Chondrocyte (in vitro differentiated cells): ENCODE measurements at regions not wholly inside any gene's neighbourhood (a gene's known extent, or its start where the extent isn't known, plus 50 kb on each side); places are given as distances from the start of the nearest gene placed in this dataset.

Experiments
- DNase-seq: peaks from one replicate; pipeline ENCODE4 v3.0.0; 2021; ENCODE audit warnings: mixed read lengths, low spot score
- H3K27ac Mint-ChIP-seq: one replicate; pipeline ENCODE4 v1.8.0; 2021; ENCODE audit warnings: mild to moderate bottlenecking, moderate library complexity, mixed read lengths; ENCODE audit not compliant: unreplicated experiment
- H3K27me3 Mint-ChIP-seq: 2 replicates; pipeline ENCODE4 v1.8.0; 2021; ENCODE audit warnings: low read depth, mixed read lengths
- H3K36me3 Mint-ChIP-seq: 2 replicates; pipeline ENCODE4 v1.8.0; 2021; ENCODE audit warnings: low read depth, mixed read lengths
- H3K4me1 Mint-ChIP-seq: 2 replicates; pipeline ENCODE4 v1.8.0; 2021; ENCODE audit warnings: low read depth, mild to moderate bottlenecking, mixed read lengths
- H3K4me3 Mint-ChIP-seq: one replicate; pipeline ENCODE4 v1.8.0; 2021; ENCODE audit warnings: mild to moderate bottlenecking, moderate library complexity, mixed read lengths; ENCODE audit not compliant: unreplicated experiment
- H3K9me3 Mint-ChIP-seq: 2 replicates; pipeline ENCODE4 v1.8.0; 2021; ENCODE audit warnings: low read depth, mixed read lengths
- CTCF ChIP-seq: fragments of 200-600 bp; sonication (generic); IDR thresholded peaks from 2 replicates; pipeline ENCODE4 v1.5.0; 2021; ENCODE audit warnings: antibody characterized with exemption, mild to moderate bottlenecking, moderate library complexity

- Mint-ChIP-seq H3K27ac (no peak overlapping the region), H3K4me1 (peaks cover 5% of the 10 kb centered on the region), H3K36me3 (no peaks in the 10 kb centered on the region), H3K9me3 (peaks cover 3% of the 10 kb centered on the region), H3K4me3 (no peak overlapping the region), H3K27me3 (peaks cover 25% of the 10 kb centered on the region)
- no peak for DNase-seq
- no peak for TF ChIP-seq CTCF
These were observed 131.5 kb upstream of the MPPED2 start for GRCh38 chr11:30717641-30718040.

GRCh38 chr11:30717009-30717408 lies 130.9 kb upstream of the MPPED2 start:
- DNase-seq: no peak
- Mint-ChIP-seq H3K4me3 (no peak overlapping the region), H3K36me3 (no peaks in the 10 kb centered on the region), H3K9me3 (peaks cover 3% of the 10 kb centered on the region), H3K27me3 (peaks cover 28% of the 10 kb centered on the region), H3K4me1 (peaks cover 5% of the 10 kb centered on the region), H3K27ac (no peak overlapping the region)
- no peak for TF ChIP-seq CTCF

GRCh38 chr11:30712749-30713148 lies 126.6 kb upstream of the MPPED2 start:
- Mint-ChIP-seq H3K4me1 (peaks cover 14% of the 10 kb centered on the region), H3K27ac (no peak overlapping the region), H3K4me3 (no peak overlapping the region), H3K9me3 (peaks cover 3% of the 10 kb centered on the region), H3K36me3 (no peaks in the 10 kb centered on the region), H3K27me3 (peaks cover 25% of the 10 kb centered on the region)
- no peak for TF ChIP-seq CTCF
- DNase-seq: no peak

- no peak overlapping the region for H3K4me3 Mint-ChIP-seq
- H3K36me3 Mint-ChIP-seq: no peaks in the 10 kb centered on the region
- peaks cover 26% of the 10 kb centered on the region for H3K27me3 Mint-ChIP-seq
- TF ChIP-seq CTCF: no peak
- no peak for DNase-seq
- H3K4me1 Mint-ChIP-seq: peaks cover 14% of the 10 kb centered on the region
- H3K27ac Mint-ChIP-seq: no peak overlapping the region
- peaks cover 3% of the 10 kb centered on the region for H3K9me3 Mint-ChIP-seq
These were observed 124.1 kb upstream of the MPPED2 start for GRCh38 chr11:30710221-30710620.

GRCh38 chr11:30707110-30707509 lies 121.0 kb upstream of the MPPED2 start:
- TF ChIP-seq CTCF: no peak
- Mint-ChIP-seq H3K27ac (no peak overlapping the region), H3K36me3 (no peaks in the 10 kb centered on the region), H3K9me3 (peaks cover 4% of the 10 kb centered on the region), H3K4me1 (peaks cover 9% of the 10 kb centered on the region), H3K27me3 (peaks cover 16% of the 10 kb centered on the region), H3K4me3 (no peak overlapping the region)
- DNase-seq: no peak
